Peyer's patch (tissue), 4 donors: ENCODE measurements at regions not wholly inside any gene's neighbourhood (a gene's known extent, or its start where the extent isn't known, plus 50 kb on each side); places are given as distances from the start of the nearest gene placed in this dataset.

ENCODE experiments used
- DNase-seq, 3 donors: peaks; one replicate each; pipeline ENCODE4 v3.0.0-alpha.2; 2017 to 2019
- H3K27ac ChIP-seq, 4 donors: fragments of 200-600 bp; sonication (generic); one replicate each; pipeline ENCODE4 v1.5.1; 2016 to 2019
- H3K27me3 ChIP-seq, 2 donors: fragments of 200-600 bp; sonication (generic); one replicate each; pipeline ENCODE4 v1.5.1; 2019
- H3K36me3 ChIP-seq, 3 donors: fragments of 200-600 bp; sonication (generic); one replicate each; pipeline ENCODE4 v1.5.1; 2016 to 2019
- H3K4me1 ChIP-seq, 4 donors: fragments of 200-600 bp; sonication (generic); one replicate each; pipeline ENCODE4 v1.5.1; 2016 to 2019
- H3K4me3 ChIP-seq, 4 donors: fragments of 200-600 bp; sonication (generic); 1 replicate in 3 of 4; 2 replicates in 1 of 4; pipeline ENCODE4 v1.5.1; 2016 to 2019; ENCODE audit warnings: mild to moderate bottlenecking in 1 of 4
- H3K9me3 ChIP-seq, 4 donors: fragments of 200-600 bp; sonication (generic); one replicate each; pipeline ENCODE4 v1.5.1; 2016 to 2019; ENCODE audit warnings: mild to moderate bottlenecking in 1 of 4
- POLR2A ChIP-seq, 2 donors: fragments of 450-650 bp; IDR thresholded peaks; one replicate each; pipeline ENCODE4 v1.5.1; 2017; ENCODE audit warnings: antibody characterized with exemption in 2 of 2, mild to moderate bottlenecking in 2 of 2, moderate library complexity in 2 of 2
- TF ChIP-seq, protein P1 (sequence below), 6 experiments: fragments of 450-650 bp in 4 of 6; fragments of 200-600 bp in 2 of 6; sonication (generic) in 1 of 6; IDR thresholded peaks; one replicate each; pipeline ENCODE4 v1.5.1; 2017 to 2019; ENCODE audit warnings: antibody characterized with exemption in 6 of 6, mild to moderate bottlenecking in 3 of 6, moderate library complexity in 1 of 6

DNA sequence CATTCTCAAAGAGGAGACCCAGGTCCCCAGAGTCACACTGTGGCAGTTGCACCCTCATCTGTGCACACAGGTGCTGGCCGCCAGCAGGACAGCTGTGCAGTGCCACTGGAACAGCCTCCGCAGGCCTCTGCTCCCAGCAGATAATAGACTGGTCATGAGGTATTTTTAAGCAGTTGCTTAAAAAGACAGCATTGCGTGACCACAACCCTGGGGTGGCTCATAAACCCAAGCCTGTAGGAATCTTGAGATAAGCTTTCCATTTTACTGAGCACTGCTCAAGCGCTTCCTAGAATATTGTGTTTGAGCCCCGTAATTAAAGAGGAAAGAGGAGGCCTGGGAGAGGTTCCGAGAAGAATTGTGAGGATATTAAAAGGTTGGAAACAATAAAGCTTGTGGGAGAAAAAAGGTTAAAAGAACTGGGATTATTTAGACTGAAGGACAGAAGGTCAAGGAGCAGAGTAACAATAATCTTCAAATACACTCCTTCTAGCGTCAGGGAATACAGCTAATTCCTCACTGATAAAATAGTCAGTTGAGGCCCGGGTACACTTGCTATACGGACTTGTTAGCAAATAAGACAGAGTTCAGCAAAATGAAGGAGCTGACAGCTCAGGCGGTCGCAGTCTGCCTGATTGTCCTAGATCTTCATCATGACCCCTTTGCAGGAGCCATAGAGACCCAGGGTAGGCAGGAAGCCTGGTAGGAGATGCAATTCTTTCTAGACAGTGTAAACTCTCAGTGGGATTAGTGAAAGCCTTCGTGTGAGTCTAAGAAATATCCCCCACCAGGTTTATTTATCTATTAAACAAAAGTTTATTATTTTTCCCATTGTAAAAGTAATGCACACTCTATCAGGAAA, 86.2 kb upstream of the KIT start:
- no peak for DNase-seq
- no peaks in the 10 kb centered on the region for H3K36me3 ChIP-seq
- H3K27me3 ChIP-seq: no peaks in the 10 kb centered on the region
- peaks cover 0 to 6% (median 0%) of the 10 kb centered on the region in 4 donors for H3K4me1 ChIP-seq
- TF ChIP-seq, protein P1, sequence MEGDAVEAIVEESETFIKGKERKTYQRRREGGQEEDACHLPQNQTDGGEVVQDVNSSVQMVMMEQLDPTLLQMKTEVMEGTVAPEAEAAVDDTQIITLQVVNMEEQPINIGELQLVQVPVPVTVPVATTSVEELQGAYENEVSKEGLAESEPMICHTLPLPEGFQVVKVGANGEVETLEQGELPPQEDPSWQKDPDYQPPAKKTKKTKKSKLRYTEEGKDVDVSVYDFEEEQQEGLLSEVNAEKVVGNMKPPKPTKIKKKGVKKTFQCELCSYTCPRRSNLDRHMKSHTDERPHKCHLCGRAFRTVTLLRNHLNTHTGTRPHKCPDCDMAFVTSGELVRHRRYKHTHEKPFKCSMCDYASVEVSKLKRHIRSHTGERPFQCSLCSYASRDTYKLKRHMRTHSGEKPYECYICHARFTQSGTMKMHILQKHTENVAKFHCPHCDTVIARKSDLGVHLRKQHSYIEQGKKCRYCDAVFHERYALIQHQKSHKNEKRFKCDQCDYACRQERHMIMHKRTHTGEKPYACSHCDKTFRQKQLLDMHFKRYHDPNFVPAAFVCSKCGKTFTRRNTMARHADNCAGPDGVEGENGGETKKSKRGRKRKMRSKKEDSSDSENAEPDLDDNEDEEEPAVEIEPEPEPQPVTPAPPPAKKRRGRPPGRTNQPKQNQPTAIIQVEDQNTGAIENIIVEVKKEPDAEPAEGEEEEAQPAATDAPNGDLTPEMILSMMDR (IDR thresholded peaks at IDR 0.05): no peak
- TF ChIP-seq POLR2A (IDR thresholded peaks at IDR 0.05): no peak
- no peaks in the 10 kb centered on the region for H3K9me3 ChIP-seq
- H3K4me3 ChIP-seq: no peak overlapping the region
- H3K27ac ChIP-seq: no peak overlapping the region

DNA sequence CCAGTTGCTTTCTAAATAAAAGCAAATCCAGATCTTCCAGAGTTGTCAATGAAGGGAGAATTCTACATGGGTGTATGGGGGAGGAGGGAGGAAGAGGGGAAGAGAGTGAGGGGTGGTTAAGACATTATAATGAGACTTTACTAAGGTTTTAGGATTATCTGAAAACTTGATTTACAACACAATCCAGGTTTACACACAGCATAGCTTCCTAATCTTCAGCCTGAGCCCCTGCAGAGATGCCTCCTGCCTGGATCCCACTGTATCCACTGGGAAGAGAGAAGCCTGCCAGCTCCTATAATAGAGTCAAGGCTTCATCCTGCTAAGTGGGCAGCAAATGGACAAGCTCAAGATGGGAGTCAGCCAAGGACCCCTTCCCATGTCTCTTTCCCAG, 85.6 kb upstream of the KIT start:
- TF ChIP-seq POLR2A (IDR thresholded peaks at IDR 0.05): no peak
- TF ChIP-seq, protein P1 (IDR thresholded peaks at IDR 0.05): no peak
- Histone ChIP-seq H3K9me3 (no peaks in the 10 kb centered on the region), H3K4me3 (no peak overlapping the region)

DNA sequence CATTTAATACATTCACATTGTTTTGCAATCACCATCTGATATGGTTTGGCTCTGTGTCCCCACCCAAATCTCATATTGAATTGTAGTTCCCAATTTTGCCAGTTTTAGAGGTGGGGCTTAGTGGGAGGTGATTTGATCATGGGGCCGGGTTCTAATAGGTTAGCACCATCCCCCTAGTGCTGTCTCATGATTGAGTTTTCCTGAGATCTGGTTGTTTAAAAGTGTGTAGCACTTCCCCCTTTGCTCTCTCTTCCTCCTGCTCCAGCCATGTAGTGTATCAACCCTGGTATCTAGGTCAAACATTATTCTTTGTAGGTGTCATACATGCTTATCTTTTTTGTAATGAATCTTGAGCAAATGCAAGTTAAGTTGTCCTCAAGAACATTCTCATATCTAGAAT, 83.3 kb upstream of the KIT start:
- Histone ChIP-seq H3K27me3 (no peaks in the 10 kb centered on the region), H3K4me1 (no peaks in the 10 kb centered on the region), H3K36me3 (no peaks in the 10 kb centered on the region), H3K4me3 (no peak overlapping the region), H3K9me3 (no peaks in the 10 kb centered on the region), H3K27ac (no peak overlapping the region)
- no peak for DNase-seq
- TF ChIP-seq, protein P1 (IDR thresholded peaks at IDR 0.05): no peak
- no peak for TF ChIP-seq POLR2A (IDR thresholded peaks at IDR 0.05)

More for the DNA sequence above, 85.6 kb upstream of the KIT start:
- Histone ChIP-seq H3K4me1 (peaks cover 0 to 6% (median 0%) of the 10 kb centered on the region in 4 donors), H3K27ac (no peak overlapping the region), H3K36me3 (no peaks in the 10 kb centered on the region), H3K27me3 (no peaks in the 10 kb centered on the region)
- no peak for DNase-seq

DNA sequence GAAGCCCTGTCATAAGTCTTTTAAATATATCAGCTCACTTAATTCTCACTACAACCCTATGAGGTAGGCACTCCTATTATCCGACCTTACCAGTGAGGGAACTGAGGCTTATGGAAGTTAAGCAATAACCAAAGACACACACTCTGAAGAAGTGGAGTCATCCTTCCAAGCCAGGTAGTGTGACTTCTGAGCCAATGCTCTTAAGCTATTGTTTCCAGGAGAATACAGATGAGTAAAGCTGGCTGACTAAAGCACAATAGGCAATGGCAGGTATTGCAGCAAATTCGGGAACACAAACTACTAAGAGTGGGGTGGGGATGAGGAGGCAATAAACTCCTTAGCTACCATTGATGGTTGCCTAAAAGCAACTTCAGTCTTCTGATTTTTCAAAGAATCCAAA, 81.8 kb upstream of the KIT start:
- no peak for DNase-seq
- H3K9me3 ChIP-seq: no peaks in the 10 kb centered on the region

DNA sequence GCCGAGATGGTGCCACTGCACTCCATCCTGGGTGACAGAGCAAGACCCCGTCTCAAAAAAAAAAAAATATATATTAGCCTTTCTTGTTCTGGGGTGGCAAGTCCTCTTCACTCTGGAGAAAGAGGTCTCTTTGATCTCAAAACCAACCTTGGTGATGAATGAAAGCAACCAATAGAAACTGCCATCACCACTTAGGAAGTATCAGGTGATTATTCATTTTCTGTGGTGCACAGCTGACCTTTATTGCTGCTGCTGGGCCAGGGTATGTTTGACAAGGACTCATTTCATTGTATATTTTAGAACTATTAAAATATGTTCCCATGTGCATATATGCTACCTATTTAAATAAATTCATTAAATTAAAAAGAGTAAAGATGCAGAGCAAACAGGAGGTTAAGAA, 76.0 kb upstream of the KIT start:
- no peak for DNase-seq
- no peak overlapping the region for H3K4me3 ChIP-seq
- no peak for TF ChIP-seq POLR2A (IDR thresholded peaks at IDR 0.05)
- TF ChIP-seq, protein P1 (IDR thresholded peaks at IDR 0.05): no peak
- H3K9me3 ChIP-seq: no peaks in the 10 kb centered on the region
- peaks cover 0 to 5% (median 0%) of the 10 kb centered on the region in 4 donors for H3K4me1 ChIP-seq
- no peaks in the 10 kb centered on the region for H3K36me3 ChIP-seq
- H3K27me3 ChIP-seq: no peaks in the 10 kb centered on the region
- H3K27ac ChIP-seq: no peak overlapping the region

More for the DNA sequence above, 81.8 kb upstream of the KIT start:
- TF ChIP-seq POLR2A (IDR thresholded peaks at IDR 0.05): no peak
- TF ChIP-seq, protein P1 (IDR thresholded peaks at IDR 0.05): no peak
- Histone ChIP-seq H3K27me3 (no peaks in the 10 kb centered on the region), H3K4me3 (no peak overlapping the region), H3K4me1 (no peaks in the 10 kb centered on the region), H3K36me3 (no peaks in the 10 kb centered on the region), H3K27ac (no peak overlapping the region)
